HG03139 (cell line): ENCODE measurements at regions not wholly inside any gene's neighbourhood (a gene's known extent, or its start where the extent isn't known, plus 50 kb on each side); places are given as distances from the start of the nearest gene placed in this dataset.
"Not testable (repeated sequence)": the region's sequence is repeated elsewhere in the genome, so short reads cannot be mapped to it uniquely, and the experiment has no call there.

Experiments
- ATAC-seq: cut with Tn5 transposase; IDR thresholded peaks from one replicate; pipeline ENCODE4 v1.9.1; 2021; ENCODE audit not compliant: unreplicated experiment

GRCh38 chr12:23350808-23351207 lies 598.7 kb downstream of the SOX5 start:
- ATAC-seq: peak; percentile 73

GRCh38 chr12:23352670-23353069 lies 596.8 kb downstream of the SOX5 start:
- ATAC-seq: no peak

- ATAC-seq: no peak
Observed at GRCh38 chr12:23354800-23355199, 594.7 kb downstream of the SOX5 start.

GRCh38 chr12:23356440-23356839 lies 593.0 kb downstream of the SOX5 start:
- no peak for ATAC-seq

- ATAC-seq: no peak
Observed at GRCh38 chr12:23356927-23357708, 592.4 kb downstream of the SOX5 start.

- ATAC-seq: no peak
Observed at GRCh38 chr12:23359975-23360701, 589.3 kb downstream of the SOX5 start.

GRCh38 chr12:23361971-23362370 lies 587.5 kb downstream of the SOX5 start:
- no peak for ATAC-seq

GRCh38 chr12:23368590-23368989 lies 580.9 kb downstream of the SOX5 start:
- no peak for ATAC-seq

- no peak for ATAC-seq
Observed at GRCh38 chr12:23375621-23376020, 573.8 kb downstream of the SOX5 start.

GRCh38 chr12:23376238-23376637 lies 573.2 kb downstream of the SOX5 start:
- no peak for ATAC-seq

GRCh38 chr12:23380419-23381100 lies 568.9 kb downstream of the SOX5 start:
- ATAC-seq: no peak

- ATAC-seq: not testable (repeated sequence)
Observed at GRCh38 chr12:23388898-23389297, 560.6 kb downstream of the SOX5 start.

GRCh38 chr12:23389315-23389714 lies 560.2 kb downstream of the SOX5 start:
- ATAC-seq: not testable (repeated sequence)

GRCh38 chr12:23399402-23399933 lies 550.0 kb downstream of the SOX5 start:
- ATAC-seq: no peak

- no peak for ATAC-seq
Observed at GRCh38 chr12:23415180-23415579, 534.3 kb downstream of the SOX5 start.

- ATAC-seq: no peak
Observed at GRCh38 chr12:23421556-23421955, 527.9 kb downstream of the SOX5 start.

- ATAC-seq: no peak
Observed at GRCh38 chr12:23423097-23423687, 526.3 kb downstream of the SOX5 start.

- ATAC-seq: no peak
Observed at GRCh38 chr12:23423796-23424195, 525.7 kb downstream of the SOX5 start.

- no peak for ATAC-seq
Observed at GRCh38 chr12:23424685-23425084, 524.8 kb downstream of the SOX5 start.

- ATAC-seq: no peak
Observed at GRCh38 chr12:23426328-23426727, 523.1 kb downstream of the SOX5 start.

GRCh38 chr12:23428758-23429157 lies 520.7 kb downstream of the SOX5 start:
- no peak for ATAC-seq
